ENCODE measurements at regions not wholly inside any gene's neighbourhood (a gene's known extent, or its start where the extent isn't known, plus 50 kb on each side); places are given as distances from the start of the nearest gene placed in this dataset.
"Not testable (repeated sequence)": the region's sequence is repeated elsewhere in the genome, so short reads cannot be mapped to it uniquely, and the experiment has no call there.

DNA sequence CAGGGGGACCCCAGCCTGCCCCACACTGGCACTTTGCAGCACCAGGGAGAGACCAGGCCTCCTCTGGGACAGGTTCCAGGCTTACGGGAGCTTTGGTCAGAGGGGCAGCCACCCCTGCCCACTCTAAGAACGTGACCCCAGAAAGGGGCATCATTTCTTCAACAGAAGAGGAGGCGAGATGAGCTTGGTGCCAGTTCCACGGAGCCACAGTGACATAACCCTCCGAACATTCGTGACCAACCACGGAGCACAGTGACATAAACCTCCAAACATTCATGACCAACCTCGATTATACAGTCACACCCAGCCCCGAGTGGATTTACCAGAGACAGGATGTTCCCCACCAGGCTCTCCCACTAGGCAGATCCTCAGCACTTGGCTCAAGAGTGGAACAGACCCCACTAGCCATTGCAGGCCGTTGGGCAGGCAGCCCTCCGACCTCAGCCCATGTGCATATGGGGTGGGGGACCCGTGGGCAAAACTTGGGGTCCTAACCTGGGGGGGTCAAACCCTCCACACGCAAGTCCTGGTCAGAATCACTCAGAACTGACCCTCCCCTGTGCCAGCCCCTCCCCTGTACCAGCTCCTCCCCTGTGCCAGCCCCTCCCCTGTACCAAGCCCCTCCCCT is 112.9 kb downstream of the METRNL start:
- Histone ChIP-seq H3K4me1 (ENCODE audit: control insufficient read depth in 1 of 2, insufficient read depth in 2 of 2, low read length in 2 of 2) (peaks cover 0 to 10% of the 10 kb centered on the region in 2 experiments; a peak in 1 of 4 replicates), H3K79me2 (ENCODE audit: insufficient read depth, low read length) (no peaks in the 10 kb centered on the region), H3K27me3 (ENCODE audit: insufficient read depth, low read length) (0 out of 2 replicates have a peak, but pooled peaks cover 8% of the 10 kb centered on the region), H4K20me1 (ENCODE audit: insufficient read depth) (no peaks in the 10 kb centered on the region), H3K9me3 (ENCODE audit: control insufficient read depth in 1 of 2, insufficient read depth in 1 of 2, low read depth in 1 of 2, low read length in 2 of 2) (peaks cover 0 to 5% of the 10 kb centered on the region in 2 experiments; a peak in 1 of 4 replicates), H3K9me2 (ENCODE audit: insufficient read depth) (no peaks in the 10 kb centered on the region), H3K27ac (ENCODE audit: low read depth, low read length) (no peak overlapping the region), H2AFZ (ENCODE audit: low read depth, low read length, poor library complexity, severe bottlenecking) (no peak overlapping the region), H3K9ac (ENCODE audit: low read length) (no peak overlapping the region), H3K4me2 (ENCODE audit: low read length) (no peak overlapping the region), H3K36me3 (ENCODE audit: control insufficient read depth in 1 of 2, insufficient read depth in 2 of 2, low read length in 2 of 2) (no peaks in the 10 kb centered on the region), H3K4me3 (replicated peaks in 1 of 2; ENCODE audit: low read depth in 1 of 2, low read length in 2 of 2) (no peak overlapping the region)
- POLR2A ChIA-PET: no interaction called here
- RAD21 ChIA-PET (ENCODE audit: low non-redundant PET in 1 of 2, low total read pairs in 2 of 2, uncharacterized antibody in 2 of 2, unreplicated experiment in 2 of 2): no interaction called here
- intact Hi-C loops (cut with micrococcal nuclease): no loop called here
- ATAC-seq (no peak), DNase-seq (ENCODE audit: low read depth, low spot score) (no peak)
- no TSS peak for BruUV-seq (replicated peaks)
- TF ChIP-seq ZNF274 (IDR thresholded peaks at IDR 0.05; ENCODE audit: low read depth, low read length): no peak
- CTCF ChIA-PET: no interaction called here

DNA sequence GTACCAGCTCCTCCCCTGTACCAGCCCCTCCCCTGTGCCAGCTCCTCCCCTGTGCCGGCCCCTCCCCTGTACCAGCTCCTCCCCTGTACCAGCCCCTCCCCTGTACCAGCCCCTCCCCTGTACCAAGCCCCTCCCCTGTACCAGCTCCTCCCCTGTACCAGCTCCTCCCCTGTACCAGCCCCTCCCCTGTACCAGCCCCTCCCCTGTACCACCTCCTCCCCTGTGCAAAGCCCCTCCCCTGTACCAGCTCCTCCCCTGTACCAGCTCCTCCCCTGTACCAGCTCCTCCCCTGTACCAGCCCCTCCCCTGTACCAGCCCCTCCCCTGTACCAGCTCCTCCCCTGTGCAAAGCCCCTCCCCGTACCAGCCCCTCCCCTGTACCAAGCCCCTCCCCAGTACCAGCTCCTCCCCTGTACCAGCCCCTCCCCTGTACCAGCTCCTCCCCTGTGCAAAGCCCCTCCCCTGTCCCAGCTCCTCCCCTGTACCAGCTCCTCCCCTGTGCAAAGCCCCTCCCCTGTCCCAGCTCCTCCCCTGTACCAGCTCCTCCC is 113.5 kb downstream of the METRNL start:
- H3K36me3 ChIP-seq (ENCODE audit: control insufficient read depth in 1 of 2, insufficient read depth in 2 of 2, low read length in 2 of 2); H3K27ac ChIP-seq (ENCODE audit: low read depth, low read length); DNase-seq (ENCODE audit: low read depth, low spot score); RAD21 ChIA-PET (ENCODE audit: low non-redundant PET in 1 of 2, low total read pairs in 2 of 2, uncharacterized antibody in 2 of 2, unreplicated experiment in 2 of 2); H3K9me2 ChIP-seq (ENCODE audit: insufficient read depth); ATAC-seq; CTCF ChIA-PET; H4K20me1 ChIP-seq (ENCODE audit: insufficient read depth); H3K9me3 ChIP-seq (ENCODE audit: control insufficient read depth in 1 of 2, insufficient read depth in 1 of 2, low read depth in 1 of 2, low read length in 2 of 2); intact Hi-C loops (cut with micrococcal nuclease); BruUV-seq (replicated peaks); H2AFZ ChIP-seq (ENCODE audit: low read depth, low read length, poor library complexity, severe bottlenecking); H3K27me3 ChIP-seq (ENCODE audit: insufficient read depth, low read length); H3K4me3 ChIP-seq (replicated peaks in 1 of 2; ENCODE audit: low read depth in 1 of 2, low read length in 2 of 2); H3K9ac ChIP-seq (ENCODE audit: low read length); H3K4me2 ChIP-seq (ENCODE audit: low read length); POLR2A ChIA-PET; H3K4me1 ChIP-seq (ENCODE audit: control insufficient read depth in 1 of 2, insufficient read depth in 2 of 2, low read length in 2 of 2); H3K79me2 ChIP-seq (ENCODE audit: insufficient read depth, low read length): not testable (repeated sequence)
